GM12891 (cell line): ENCODE measurements at regions not wholly inside any gene's neighbourhood (a gene's known extent, or its start where the extent isn't known, plus 50 kb on each side); places are given as distances from the start of the nearest gene placed in this dataset.

Source experiments
- PAX5 ChIP-seq: IDR thresholded peaks from 2 replicates; pipeline ENCODE4 v1.6.1; 2011; ENCODE audit warnings: low read length, moderate library complexity, mild to moderate bottlenecking; ENCODE audit not compliant: insufficient read depth, severe bottlenecking
- POLR2A ChIP-seq: IDR thresholded peaks from 2 replicates; pipeline ENCODE4 v1.6.1; 2011; ENCODE audit warnings: low read depth, low read length, control low read depth
- POLR2AphosphoS5 ChIP-seq: IDR thresholded peaks from 2 replicates; pipeline ENCODE4 v1.6.1; 2011; ENCODE audit warnings: low read depth, low read length, control low read depth
- POU2F2 ChIP-seq: IDR thresholded peaks from 2 replicates; pipeline ENCODE4 v1.6.1; 2011; ENCODE audit warnings: low read depth, mild to moderate bottlenecking, control low read depth, low read length, moderate library complexity
- SPI1 ChIP-seq: IDR thresholded peaks from 2 replicates; pipeline ENCODE4 v1.6.1; 2011; ENCODE audit warnings: low read depth, low read length, control low read depth
- TAF1 ChIP-seq: IDR thresholded peaks from 2 replicates; pipeline ENCODE4 v1.6.1; 2011; ENCODE audit warnings: low read depth, low read length, control low read depth

- no peak for TF ChIP-seq POLR2A
- no peak for TF ChIP-seq POLR2AphosphoS5
- no peak for TF ChIP-seq SPI1
- TF ChIP-seq TAF1 = no peak
- TF ChIP-seq PAX5 = no peak
- TF ChIP-seq POU2F2 = no peak
Measured at GRCh38 chr2:147740211-147740927, 104.5 kb upstream of the ACVR2A start.
